GM23338 (cell line): ENCODE measurements at regions not wholly inside any gene's neighbourhood (a gene's known extent, or its start where the extent isn't known, plus 50 kb on each side); places are given as distances from the start of the nearest gene placed in this dataset.

ENCODE experiments used
- ATAC-seq: fragments of 200-7000 bp; cut with Tn5 transposase; 3 replicates; pipeline ENCODE4 v1.9.1; 2020
- DNase-seq: peaks from one replicate; pipeline ENCODE4 v3.0.0-alpha.2; 2015; ENCODE audit warnings: low spot score
- H2AFZ ChIP-seq: fragments of 200-600 bp; sonication (generic); 2 replicates; pipeline ENCODE4 v1.8.0; 2016; ENCODE audit warnings: antibody characterized with exemption, mild to moderate bottlenecking, moderate library complexity
- H3F3A ChIP-seq: fragments of 200-600 bp; sonication (generic); replicated peaks from 2 replicates; pipeline ENCODE4 v1.8.0; 2017; ENCODE audit warnings: antibody characterized with exemption, mixed run types, low read depth
- H3K27ac ChIP-seq: fragments of 200-600 bp; sonication (generic); 2 replicates; pipeline ENCODE4 v1.6.1; 2016; ENCODE audit warnings: low read depth
- H3K27me3 ChIP-seq: fragments of 200-600 bp; sonication (generic); 2 replicates; pipeline ENCODE4 v1.8.0; 2016; ENCODE audit warnings: mild to moderate bottlenecking, mixed run types, moderate library complexity; ENCODE audit not compliant: insufficient read depth
- H3K36me3 ChIP-seq: fragments of 200-600 bp; sonication (generic); 2 replicates; pipeline ENCODE4 v1.8.0; 2016; ENCODE audit warnings: mild to moderate bottlenecking; ENCODE audit not compliant: insufficient read depth
- H3K4me1 ChIP-seq: fragments of 200-600 bp; sonication (generic); 2 replicates; pipeline ENCODE4 v1.8.0; 2016; ENCODE audit warnings: mild to moderate bottlenecking, moderate library complexity; ENCODE audit not compliant: insufficient read depth
- H3K4me2 ChIP-seq: fragments of 200-600 bp; sonication (generic); 2 replicates; pipeline ENCODE4 v1.7.1; 2017; ENCODE audit warnings: mixed run types
- H3K4me3 ChIP-seq: fragments of 200-600 bp; sonication (generic); 2 replicates; pipeline ENCODE4 v1.6.1; 2016; ENCODE audit warnings: mixed run types
- H3K79me2 ChIP-seq: fragments of 200-600 bp; sonication (generic); replicated peaks from 2 replicates; pipeline ENCODE4 v1.8.0; 2017; ENCODE audit warnings: mild to moderate bottlenecking; ENCODE audit not compliant: insufficient read depth
- H3K9me2 ChIP-seq: fragments of 200-600 bp; sonication (generic); 2 replicates; pipeline ENCODE4 v1.8.0; 2017; ENCODE audit not compliant: insufficient read depth
- H4K20me1 ChIP-seq: fragments of 200-600 bp; sonication (generic); replicated peaks from 2 replicates; pipeline ENCODE4 v1.8.0; 2017; ENCODE audit warnings: mild to moderate bottlenecking; ENCODE audit not compliant: insufficient read depth
- H3K27ac Mint-ChIP-seq: 2 replicates; pipeline ENCODE4 v1.8.0; 2020; ENCODE audit warnings: inconsistent platforms, mild to moderate bottlenecking, moderate library complexity, mixed read lengths
- H3K27me3 Mint-ChIP-seq: 3 replicates; pipeline ENCODE4 v1.8.0; 2022; ENCODE audit warnings: low read depth, mild to moderate bottlenecking, moderate library complexity, mixed read lengths, inconsistent platforms; ENCODE audit not compliant: insufficient read depth, poor library complexity
- H3K36me3 Mint-ChIP-seq: 3 replicates; pipeline ENCODE4 v1.8.0; 2021; ENCODE audit warnings: low read depth, mild to moderate bottlenecking, inconsistent platforms, moderate library complexity, mixed read lengths
- H3K4me1 Mint-ChIP-seq: 3 replicates; pipeline ENCODE4 v1.8.0; 2020; ENCODE audit warnings: mild to moderate bottlenecking, inconsistent platforms, mixed read lengths
- H3K4me3 Mint-ChIP-seq: 3 replicates; pipeline ENCODE4 v1.8.0; 2021; ENCODE audit warnings: moderate library complexity, mild to moderate bottlenecking, inconsistent platforms, mixed read lengths
- H3K9me3 Mint-ChIP-seq: 3 replicates; pipeline ENCODE4 v1.8.0; 2020; ENCODE audit warnings: moderate library complexity, mild to moderate bottlenecking, inconsistent platforms, mixed read lengths
- CREB1 ChIP-seq: fragments of 250-450 bp; sonication (Bioruptor Pico); IDR thresholded peaks from 2 replicates; pipeline ENCODE4 v1.5.0; 2020; ENCODE audit warnings: low read depth, mild to moderate bottlenecking, moderate library complexity
- EZH2 ChIP-seq: fragments of 200-600 bp; sonication (generic); IDR thresholded peaks from one replicate; pipeline ENCODE4 v1.8.0; 2017; ENCODE audit warnings: antibody characterized with exemption, mild to moderate bottlenecking, low read depth; ENCODE audit not compliant: unreplicated experiment
- POLR2AphosphoS5 ChIP-seq: IDR thresholded peaks from 2 replicates; pipeline ENCODE4 v1.6.1; 2016; ENCODE audit warnings: antibody characterized with exemption, low read depth
- STAT1 ChIP-seq: IDR thresholded peaks from one replicate; pipeline ENCODE4 v1.6.1; 2016; ENCODE audit warnings: antibody characterized with exemption; ENCODE audit not compliant: unreplicated experiment
- ZNF114 ChIP-seq: fragments of 250-450 bp; sonication (Bioruptor Pico); IDR thresholded peaks from 2 replicates; pipeline ENCODE4 v1.5.0; 2020; ENCODE audit warnings: mild to moderate bottlenecking, moderate library complexity
- TF ChIP-seq, protein P1 (sequence below), 2 experiments: fragments of 200-600 bp in 1 of 2; sonication (generic) in 1 of 2; conservative IDR thresholded peaks; 2 replicates each; pipeline versions ENCODE4 v1.5.1 to v1.6.1; 2016 to 2017; ENCODE audit warnings: antibody characterized with exemption in 2 of 2, low read depth in 2 of 2, mild to moderate bottlenecking in 2 of 2, moderate library complexity in 1 of 2
- TF ChIP-seq, protein P2 (sequence below): fragments of 250-450 bp; sonication (Bioruptor Pico); IDR thresholded peaks from 2 replicates; pipeline ENCODE4 v1.5.0; 2020; ENCODE audit warnings: mild to moderate bottlenecking, moderate library complexity

DNA sequence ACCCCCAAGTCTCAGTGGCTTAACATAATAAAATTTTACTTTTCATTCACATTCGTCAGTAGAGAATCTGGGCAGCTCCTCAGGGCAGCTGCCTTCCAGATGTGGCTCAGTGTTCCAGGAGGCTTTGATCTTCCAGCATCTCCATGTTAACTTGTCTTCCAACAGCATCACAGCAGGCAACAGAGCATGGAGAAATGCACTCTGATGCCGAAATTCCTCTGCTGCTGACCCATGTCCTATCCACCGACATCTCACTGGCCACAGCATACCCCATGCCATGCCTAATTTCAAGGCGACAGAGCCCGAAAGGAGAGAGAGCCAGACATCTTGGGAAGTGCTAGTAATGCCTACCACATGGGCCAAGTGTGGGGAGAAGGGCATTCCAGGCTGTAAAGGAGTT, 64.9 kb upstream of the MEDAG start:
- Mint-ChIP-seq H3K4me1 (no peaks in the 10 kb centered on the region), H3K4me3 (no peak overlapping the region), H3K9me3 (peaks cover 4% of the 10 kb centered on the region; the same call in 2 of the 3 replicates), H3K36me3 (peaks cover 6% of the 10 kb centered on the region; the same call in 2 of the 3 replicates), H3K27ac (no peak overlapping the region), H3K27me3 (no peaks in the 10 kb centered on the region)
- ATAC-seq: no peak
- H3K27me3 ChIP-seq: no peaks in the 10 kb centered on the region
- H2AFZ ChIP-seq: no peak overlapping the region
- no peak for DNase-seq
- peaks cover 12% of the 10 kb centered on the region; the same call in 1 of the 2 replicates for H3F3A ChIP-seq
- no peak overlapping the region for H3K4me3 ChIP-seq
- no peak for TF ChIP-seq POLR2AphosphoS5
- H4K20me1 ChIP-seq: no peaks in the 10 kb centered on the region
- no peak overlapping the region for H3K27ac ChIP-seq
- H3K4me2 ChIP-seq: no peak overlapping the region
- no peaks in the 10 kb centered on the region for H3K9me2 ChIP-seq
- no peaks in the 10 kb centered on the region for H3K4me1 ChIP-seq
- no peaks in the 10 kb centered on the region for H3K79me2 ChIP-seq
- no peaks in the 10 kb centered on the region for H3K36me3 ChIP-seq

DNA sequence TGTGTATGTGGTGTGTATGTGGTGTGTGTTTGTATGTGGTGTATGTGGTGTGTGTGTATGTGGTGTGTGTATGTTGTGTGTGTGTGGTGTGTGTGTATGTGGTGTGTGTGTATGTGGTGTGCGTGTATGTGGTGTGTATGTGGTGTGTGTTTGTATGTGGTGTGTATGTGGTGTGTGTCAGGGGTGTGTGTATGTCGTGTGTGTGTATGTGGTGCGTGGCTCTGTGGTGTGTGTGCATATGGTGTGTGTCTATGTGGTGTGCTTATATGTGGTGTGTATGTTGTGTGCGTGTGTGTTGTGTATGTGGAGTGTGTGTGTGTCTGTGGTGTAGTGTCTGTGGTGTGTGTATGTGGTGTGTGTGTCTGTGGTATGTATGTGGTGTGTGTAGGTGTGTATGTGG, 62.5 kb upstream of the MEDAG start:
- Histone ChIP-seq H3K4me3 (no peak overlapping the region), H2AFZ (no peak overlapping the region), H3K9me2 (no peaks in the 10 kb centered on the region), H3K27ac (no peak overlapping the region), H3K27me3 (no peaks in the 10 kb centered on the region), H3K4me1 (no peaks in the 10 kb centered on the region), H3F3A (peaks cover 12% of the 10 kb centered on the region; the same call in 1 of the 2 replicates), H3K4me2 (no peak overlapping the region), H3K79me2 (no peaks in the 10 kb centered on the region), H3K36me3 (no peaks in the 10 kb centered on the region), H4K20me1 (no peaks in the 10 kb centered on the region)
- H3K27ac Mint-ChIP-seq: no peak overlapping the region
- DNase-seq (no peak), ATAC-seq (no peak)
- H3K9me3 Mint-ChIP-seq: no peaks in the 10 kb centered on the region
- H3K4me3 Mint-ChIP-seq: no peak overlapping the region
- H3K27me3 Mint-ChIP-seq: no peaks in the 10 kb centered on the region
- H3K4me1 Mint-ChIP-seq: peaks cover 2% of the 10 kb centered on the region; the same call in 1 of the 3 replicates
- TF ChIP-seq, protein P1, sequence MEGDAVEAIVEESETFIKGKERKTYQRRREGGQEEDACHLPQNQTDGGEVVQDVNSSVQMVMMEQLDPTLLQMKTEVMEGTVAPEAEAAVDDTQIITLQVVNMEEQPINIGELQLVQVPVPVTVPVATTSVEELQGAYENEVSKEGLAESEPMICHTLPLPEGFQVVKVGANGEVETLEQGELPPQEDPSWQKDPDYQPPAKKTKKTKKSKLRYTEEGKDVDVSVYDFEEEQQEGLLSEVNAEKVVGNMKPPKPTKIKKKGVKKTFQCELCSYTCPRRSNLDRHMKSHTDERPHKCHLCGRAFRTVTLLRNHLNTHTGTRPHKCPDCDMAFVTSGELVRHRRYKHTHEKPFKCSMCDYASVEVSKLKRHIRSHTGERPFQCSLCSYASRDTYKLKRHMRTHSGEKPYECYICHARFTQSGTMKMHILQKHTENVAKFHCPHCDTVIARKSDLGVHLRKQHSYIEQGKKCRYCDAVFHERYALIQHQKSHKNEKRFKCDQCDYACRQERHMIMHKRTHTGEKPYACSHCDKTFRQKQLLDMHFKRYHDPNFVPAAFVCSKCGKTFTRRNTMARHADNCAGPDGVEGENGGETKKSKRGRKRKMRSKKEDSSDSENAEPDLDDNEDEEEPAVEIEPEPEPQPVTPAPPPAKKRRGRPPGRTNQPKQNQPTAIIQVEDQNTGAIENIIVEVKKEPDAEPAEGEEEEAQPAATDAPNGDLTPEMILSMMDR (conservative IDR thresholded peaks at IDR 0.05; ENCODE audit: low read depth in 2 of 2): no peak
- no peak for TF ChIP-seq CREB1
- no peaks in the 10 kb centered on the region for H3K36me3 Mint-ChIP-seq

DNA sequence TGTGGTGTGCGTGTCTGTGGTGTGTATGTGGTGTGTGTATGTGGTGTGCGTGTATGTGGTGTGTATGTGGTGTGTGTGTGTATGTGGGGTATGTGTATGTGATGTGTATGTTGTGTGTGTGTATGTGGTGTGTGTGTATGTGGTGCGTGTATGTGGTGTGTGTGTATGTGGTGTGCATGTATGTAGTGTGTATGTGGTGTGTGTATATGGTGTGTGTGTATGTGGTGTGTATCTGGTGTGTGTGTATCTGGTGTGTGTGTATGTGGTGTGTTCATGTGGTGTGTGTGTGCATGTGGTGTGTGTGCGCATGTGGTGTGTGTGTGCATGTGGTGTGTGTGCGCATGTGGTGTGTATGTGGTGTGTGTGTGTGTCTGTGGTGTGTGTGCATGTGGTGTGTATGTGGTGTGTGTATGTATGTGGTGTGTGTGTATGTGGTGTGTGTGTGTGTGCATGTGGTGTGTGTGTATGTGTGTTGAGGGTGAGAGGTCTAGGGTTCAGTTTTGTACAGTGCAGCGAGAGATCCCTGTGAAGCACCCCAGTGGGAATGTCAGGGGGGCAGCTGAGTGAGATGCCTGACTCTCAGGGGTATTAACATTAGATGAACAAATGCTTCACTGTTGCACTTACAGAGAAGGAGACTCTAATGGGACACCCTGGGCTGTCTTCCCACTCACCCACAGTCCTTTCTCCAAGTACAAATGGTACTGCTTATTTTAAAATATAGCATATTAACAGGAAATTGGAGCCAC, 61.3 kb upstream of the MEDAG start:
- Histone ChIP-seq H3K9me2 (no peaks in the 10 kb centered on the region), H3K36me3 (no peaks in the 10 kb centered on the region), H3K27ac (no peak overlapping the region), H3K27me3 (no peaks in the 10 kb centered on the region), H3K79me2 (no peaks in the 10 kb centered on the region), H2AFZ (no peak overlapping the region), H4K20me1 (no peaks in the 10 kb centered on the region), H3F3A (peaks cover 12% of the 10 kb centered on the region; the same call in 1 of the 2 replicates), H3K4me1 (no peaks in the 10 kb centered on the region), H3K4me3 (no peak overlapping the region), H3K4me2 (no peak overlapping the region)
- no peak overlapping the region for H3K27ac Mint-ChIP-seq
- no peak for DNase-seq
- TF ChIP-seq EZH2: no peak
- TF ChIP-seq CREB1: no peak
- TF ChIP-seq, protein P2, sequence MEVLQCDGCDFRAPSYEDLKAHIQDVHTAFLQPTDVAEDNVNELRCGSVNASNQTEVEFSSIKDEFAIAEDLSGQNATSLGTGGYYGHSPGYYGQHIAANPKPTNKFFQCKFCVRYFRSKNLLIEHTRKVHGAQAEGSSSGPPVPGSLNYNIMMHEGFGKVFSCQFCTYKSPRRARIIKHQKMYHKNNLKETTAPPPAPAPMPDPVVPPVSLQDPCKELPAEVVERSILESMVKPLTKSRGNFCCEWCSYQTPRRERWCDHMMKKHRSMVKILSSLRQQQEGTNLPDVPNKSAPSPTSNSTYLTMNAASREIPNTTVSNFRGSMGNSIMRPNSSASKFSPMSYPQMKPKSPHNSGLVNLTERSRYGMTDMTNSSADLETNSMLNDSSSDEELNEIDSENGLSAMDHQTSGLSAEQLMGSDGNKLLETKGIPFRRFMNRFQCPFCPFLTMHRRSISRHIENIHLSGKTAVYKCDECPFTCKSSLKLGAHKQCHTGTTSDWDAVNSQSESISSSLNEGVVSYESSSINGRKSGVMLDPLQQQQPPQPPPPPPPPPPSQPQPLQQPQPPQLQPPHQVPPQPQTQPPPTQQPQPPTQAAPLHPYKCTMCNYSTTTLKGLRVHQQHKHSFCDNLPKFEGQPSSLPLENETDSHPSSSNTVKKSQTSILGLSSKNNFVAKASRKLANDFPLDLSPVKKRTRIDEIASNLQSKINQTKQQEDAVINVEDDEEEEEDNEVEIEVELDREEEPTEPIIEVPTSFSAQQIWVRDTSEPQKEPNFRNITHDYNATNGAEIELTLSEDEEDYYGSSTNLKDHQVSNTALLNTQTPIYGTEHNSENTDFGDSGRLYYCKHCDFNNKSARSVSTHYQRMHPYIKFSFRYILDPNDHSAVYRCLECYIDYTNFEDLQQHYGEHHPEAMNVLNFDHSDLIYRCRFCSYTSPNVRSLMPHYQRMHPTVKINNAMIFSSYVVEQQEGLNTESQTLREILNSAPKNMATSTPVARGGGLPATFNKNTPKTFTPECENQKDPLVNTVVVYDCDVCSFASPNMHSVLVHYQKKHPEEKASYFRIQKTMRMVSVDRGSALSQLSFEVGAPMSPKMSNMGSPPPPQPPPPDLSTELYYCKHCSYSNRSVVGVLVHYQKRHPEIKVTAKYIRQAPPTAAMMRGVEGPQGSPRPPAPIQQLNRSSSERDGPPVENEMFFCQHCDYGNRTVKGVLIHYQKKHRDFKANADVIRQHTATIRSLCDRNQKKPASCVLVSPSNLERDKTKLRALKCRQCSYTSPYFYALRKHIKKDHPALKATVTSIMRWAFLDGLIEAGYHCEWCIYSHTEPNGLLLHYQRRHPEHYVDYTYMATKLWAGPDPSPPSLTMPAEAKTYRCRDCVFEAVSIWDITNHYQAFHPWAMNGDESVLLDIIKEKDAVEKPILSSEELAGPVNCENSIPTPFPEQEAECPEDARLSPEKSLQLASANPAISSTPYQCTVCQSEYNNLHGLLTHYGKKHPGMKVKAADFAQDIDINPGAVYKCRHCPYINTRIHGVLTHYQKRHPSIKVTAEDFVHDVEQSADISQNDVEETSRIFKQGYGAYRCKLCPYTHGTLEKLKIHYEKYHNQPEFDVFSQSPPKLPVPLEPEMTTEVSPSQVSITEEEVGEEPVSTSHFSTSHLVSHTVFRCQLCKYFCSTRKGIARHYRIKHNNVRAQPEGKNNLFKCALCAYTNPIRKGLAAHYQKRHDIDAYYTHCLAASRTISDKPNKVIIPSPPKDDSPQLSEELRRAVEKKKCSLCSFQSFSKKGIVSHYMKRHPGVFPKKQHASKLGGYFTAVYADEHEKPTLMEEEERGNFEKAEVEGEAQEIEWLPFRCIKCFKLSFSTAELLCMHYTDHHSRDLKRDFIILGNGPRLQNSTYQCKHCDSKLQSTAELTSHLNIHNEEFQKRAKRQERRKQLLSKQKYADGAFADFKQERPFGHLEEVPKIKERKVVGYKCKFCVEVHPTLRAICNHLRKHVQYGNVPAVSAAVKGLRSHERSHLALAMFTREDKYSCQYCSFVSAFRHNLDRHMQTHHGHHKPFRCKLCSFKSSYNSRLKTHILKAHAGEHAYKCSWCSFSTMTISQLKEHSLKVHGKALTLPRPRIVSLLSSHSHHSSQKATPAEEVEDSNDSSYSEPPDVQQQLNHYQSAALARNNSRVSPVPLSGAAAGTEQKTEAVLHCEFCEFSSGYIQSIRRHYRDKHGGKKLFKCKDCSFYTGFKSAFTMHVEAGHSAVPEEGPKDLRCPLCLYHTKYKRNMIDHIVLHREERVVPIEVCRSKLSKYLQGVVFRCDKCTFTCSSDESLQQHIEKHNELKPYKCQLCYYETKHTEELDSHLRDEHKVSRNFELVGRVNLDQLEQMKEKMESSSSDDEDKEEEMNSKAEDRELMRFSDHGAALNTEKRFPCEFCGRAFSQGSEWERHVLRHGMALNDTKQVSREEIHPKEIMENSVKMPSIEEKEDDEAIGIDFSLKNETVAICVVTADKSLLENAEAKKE: no peak
- TF ChIP-seq POLR2AphosphoS5: no peak
- TF ChIP-seq ZNF114 (CRISPR knock-in tag): no peak
- TF ChIP-seq STAT1: no peak
- H3K9me3 Mint-ChIP-seq: no peaks in the 10 kb centered on the region
- ATAC-seq: no peak
- no peaks in the 10 kb centered on the region for H3K36me3 Mint-ChIP-seq
- peaks cover 3% of the 10 kb centered on the region for H3K27me3 Mint-ChIP-seq
- H3K4me1 Mint-ChIP-seq: peaks cover 2% of the 10 kb centered on the region; the same call in 1 of the 3 replicates
- no peak overlapping the region for H3K4me3 Mint-ChIP-seq
